H1 (cell line): ENCODE measurements at regions not wholly inside any gene's neighbourhood (a gene's known extent, or its start where the extent isn't known, plus 50 kb on each side); places are given as distances from the start of the nearest gene placed in this dataset.

ENCODE experiments used
- CTCF ChIA-PET: fragments of 300-600 bp; sonication (Branson Sonifier 250); formaldehyde crosslinking; loops from one replicate; lab custom pipeline; 2021; ENCODE audit not compliant: partially characterized antibody; lab: Charles Lee
- POLR2A ChIA-PET: fragments of 300-600 bp; sonication (Branson Sonifier 250); formaldehyde crosslinking; loops from one replicate; lab custom pipeline; 2021; ENCODE audit warnings: inconsistent platforms; ENCODE audit not compliant: partially characterized antibody; lab: Charles Lee
- DNase-seq, 2 experiments: peaks; one replicate each; pipeline versions ENCODE4 v3.0.0 to v3.0.0-alpha.2; 2010 to 2022; ENCODE audit warnings: low spot score in 2 of 2, low read depth in 1 of 2, mixed read lengths in 1 of 2
- FAIRE-seq: peaks from 2 replicates; lab custom pipeline; 2011; peaks lifted over from hg19 to GRCh38; lab: Jason Lieb, UNC
- H2AFZ ChIP-seq: 2 replicates; pipeline ENCODE4 v1.8.1; 2012; ENCODE audit warnings: low read length, inconsistent platforms
- H2AK5ac ChIP-seq: 2 replicates; pipeline ENCODE4 v1.6.1; 2013; ENCODE audit warnings: low read depth, low read length
- H2BK120ac ChIP-seq: replicated peaks from 2 replicates; pipeline ENCODE3; 2013; ENCODE audit warnings: low read depth, low read length, inconsistent platforms
- H2BK12ac ChIP-seq: 2 replicates; pipeline ENCODE4 v1.6.1; 2013; ENCODE audit warnings: low read depth, low read length
- H2BK15ac ChIP-seq: 2 replicates; pipeline ENCODE4 v1.6.1; 2013; ENCODE audit warnings: low read length
- H2BK20ac ChIP-seq: 2 replicates; pipeline ENCODE4 v1.6.1; 2013; ENCODE audit warnings: low read length
- H2BK5ac ChIP-seq: 2 replicates; pipeline ENCODE4 v1.6.1; 2013; ENCODE audit warnings: low read depth, low read length
- H3K14ac ChIP-seq: 2 replicates; pipeline ENCODE4 v1.6.1; 2013; ENCODE audit warnings: inconsistent platforms; ENCODE audit not compliant: insufficient read length
- H3K18ac ChIP-seq: 2 replicates; pipeline ENCODE4 v1.6.1; 2013; ENCODE audit warnings: low read length; ENCODE audit errors: extremely low read depth
- H3K23ac ChIP-seq: 2 replicates; pipeline ENCODE4 v1.6.1; 2013; ENCODE audit warnings: inconsistent platforms; ENCODE audit not compliant: insufficient read length
- H3K23me2 ChIP-seq: 2 replicates; pipeline ENCODE4 v1.6.1; 2013; ENCODE audit warnings: low read depth, low read length
- H3K27ac ChIP-seq: 2 replicates; pipeline ENCODE4 v1.6.1; 2011; ENCODE audit warnings: low read depth, low read length, inconsistent platforms
- H3K27me3 ChIP-seq, 4 experiments: replicated peaks in 1 of 4; 1 replicate in 1 of 4; 2 replicates in 3 of 4; pipeline versions ENCODE4 v1.6.1 to v1.8.1; 2011 to 2013; ENCODE audit warnings: low read length in 3 of 4, mild to moderate bottlenecking in 3 of 4, inconsistent platforms in 2 of 4, mixed read lengths in 2 of 4, moderate library complexity in 1 of 4; ENCODE audit not compliant: control insufficient read depth in 3 of 4, insufficient read depth in 3 of 4; ENCODE audit errors: extremely low read depth in 1 of 4
- H3K36me3 ChIP-seq, 4 experiments: 2 replicates each; pipeline versions ENCODE4 v1.6.1 to v1.8.1; 2011 to 2013; ENCODE audit warnings: mild to moderate bottlenecking in 4 of 4, low read length in 3 of 4, moderate library complexity in 2 of 4, control low read depth in 1 of 4, inconsistent platforms in 1 of 4; ENCODE audit not compliant: insufficient read depth in 4 of 4, control insufficient read depth in 2 of 4
- H3K4ac ChIP-seq: replicated peaks from 2 replicates; pipeline ENCODE3; 2013; ENCODE audit warnings: low read length, low read depth, mixed read lengths, inconsistent platforms; ENCODE audit not compliant: insufficient read length
- H3K4me1 ChIP-seq, 4 experiments: replicated peaks in 1 of 4; 1 replicate in 1 of 4; 2 replicates in 3 of 4; pipeline versions ENCODE4 v1.6.1 to v1.8.1; 2011 to 2013; ENCODE audit warnings: low read length in 3 of 4, inconsistent platforms in 2 of 4, mixed read lengths in 1 of 4; ENCODE audit not compliant: insufficient read depth in 4 of 4, control insufficient read depth in 3 of 4
- H3K4me2 ChIP-seq, 2 experiments: 2 replicates each; pipeline versions ENCODE4 v1.6.1 to v1.8.1; 2011 to 2013; ENCODE audit warnings: low read depth in 2 of 2, low read length in 2 of 2, control low read depth in 1 of 2, inconsistent platforms in 1 of 2, mild to moderate bottlenecking in 1 of 2; ENCODE audit not compliant: insufficient read depth in 1 of 2
- H3K4me3 ChIP-seq, 4 experiments: fragments of 200-600, 300-600 bp in 1 of 4; sonication (generic), shearing (Covaris generic), sonication (Bioruptor Twin) in 1 of 4; 2 replicates each; pipeline versions ENCODE4 v1.5.1 to v1.8.1; 2011 to 2016; ENCODE audit warnings: low read length in 4 of 4, low read depth in 3 of 4, control low read depth in 2 of 4, inconsistent platforms in 2 of 4, mild to moderate bottlenecking in 2 of 4, mixed read lengths in 1 of 4, moderate library complexity in 1 of 4; ENCODE audit not compliant: insufficient read depth in 2 of 4; ENCODE audit errors: extremely low read depth in 1 of 4
- H3K56ac ChIP-seq: replicated peaks from 2 replicates; pipeline ENCODE3; 2013; ENCODE audit warnings: low read depth, mild to moderate bottlenecking, mixed read lengths, low read length, inconsistent platforms; ENCODE audit not compliant: insufficient read length
- H3K79me1 ChIP-seq: 2 replicates; pipeline ENCODE4 v1.6.1; 2013; ENCODE audit warnings: low read depth, low read length, control low read depth
- H3K79me2 ChIP-seq, 2 experiments: 2 replicates each; pipeline versions ENCODE4 v1.6.1 to v1.8.1; 2012 to 2013; ENCODE audit warnings: low read length in 2 of 2, mild to moderate bottlenecking in 2 of 2, inconsistent platforms in 1 of 2; ENCODE audit not compliant: insufficient read depth in 2 of 2, control insufficient read depth in 1 of 2
- H3K9ac ChIP-seq, 4 experiments: replicated peaks in 1 of 4; 1 replicate in 1 of 4; 2 replicates in 3 of 4; pipeline versions ENCODE4 v1.6.1 to v1.8.1; 2011 to 2013; ENCODE audit warnings: low read depth in 3 of 4, low read length in 3 of 4, control low read depth in 2 of 4, mild to moderate bottlenecking in 2 of 4, moderate library complexity in 2 of 4, inconsistent platforms in 1 of 4; ENCODE audit errors: extremely low read depth in 1 of 4
- H3K9me3 ChIP-seq, 2 experiments: 2 replicates each; pipeline versions ENCODE4 v1.6.1 to v1.8.1; 2012 to 2013; ENCODE audit warnings: mild to moderate bottlenecking in 2 of 2, moderate library complexity in 2 of 2, control low read depth in 1 of 2, inconsistent platforms in 1 of 2, low read depth in 1 of 2, low read length in 1 of 2, mixed read lengths in 1 of 2; ENCODE audit not compliant: insufficient read depth in 2 of 2
- H4K20me1 ChIP-seq, 2 experiments: replicated peaks in 1 of 2; 2 replicates each; pipeline versions ENCODE3 to v1.8.1; 2011 to 2013; ENCODE audit warnings: inconsistent platforms in 2 of 2, low read length in 2 of 2, mild to moderate bottlenecking in 1 of 2; ENCODE audit not compliant: insufficient read depth in 2 of 2, control insufficient read depth in 1 of 2
- H4K5ac ChIP-seq: 2 replicates; pipeline ENCODE4 v1.6.1; 2013; ENCODE audit warnings: low read length, low read depth, mixed read lengths, inconsistent platforms; ENCODE audit not compliant: insufficient read length
- H4K8ac ChIP-seq: 2 replicates; pipeline ENCODE4 v1.8.0; 2013; ENCODE audit warnings: mild to moderate bottlenecking, moderate library complexity, low read length, inconsistent platforms; ENCODE audit not compliant: insufficient read depth; ENCODE audit errors: extremely low read depth
- H4K91ac ChIP-seq: replicated peaks from 2 replicates; pipeline ENCODE3; 2013; ENCODE audit warnings: low read length, mixed read lengths, inconsistent platforms; ENCODE audit not compliant: insufficient read length
- CBX5 ChIP-seq: fragments of 300-800, 300-1000 bp; sonication (generic); IDR thresholded peaks from 2 replicates; pipeline ENCODE4 v1.7.1; 2016; ENCODE audit warnings: antibody characterized with exemption, low read length, low read depth
- CEBPB ChIP-seq: IDR thresholded peaks from 2 replicates; pipeline ENCODE4 v1.6.1; 2012; ENCODE audit warnings: low read depth, low read length
- CHD2 ChIP-seq: IDR thresholded peaks from 2 replicates; pipeline ENCODE4 v1.6.1; 2012; ENCODE audit warnings: low read length, improper control_type of control experiment
- CREB1 ChIP-seq: IDR thresholded peaks from 2 replicates; pipeline ENCODE4 v1.6.1; 2012; ENCODE audit warnings: inconsistent platforms
- EP300 ChIP-seq, 2 experiments: IDR thresholded peaks; 1 replicate in 1 of 2; 2 replicates in 1 of 2; pipeline ENCODE4 v1.6.1; 2011 to 2012; ENCODE audit warnings: low read depth in 2 of 2, low read length in 2 of 2, mild to moderate bottlenecking in 2 of 2, borderline replicate concordance in 1 of 2, inconsistent platforms in 1 of 2, moderate library complexity in 1 of 2
- KDM4A ChIP-seq: IDR thresholded peaks from one replicate; pipeline ENCODE4 v1.7.1; 2012; ENCODE audit warnings: low read depth, mild to moderate bottlenecking, moderate library complexity, low read length, inconsistent platforms; ENCODE audit not compliant: severe bottlenecking
- NRF1 ChIP-seq: IDR thresholded peaks from 2 replicates; pipeline ENCODE4 v1.6.1; 2011; ENCODE audit warnings: mild to moderate bottlenecking, low read depth, low read length, improper control_type of control experiment
- SIN3A ChIP-seq, 2 experiments: IDR thresholded peaks in 1 of 2; conservative IDR thresholded peaks in 1 of 2; 2 replicates each; pipeline ENCODE4 v1.6.1; 2011 to 2012; ENCODE audit warnings: low read length in 2 of 2, improper control_type of control experiment in 1 of 2, low read depth in 1 of 2, mild to moderate bottlenecking in 1 of 2
- SIX5 ChIP-seq: IDR thresholded peaks from 2 replicates; pipeline ENCODE4 v1.6.1; 2011; ENCODE audit warnings: mild to moderate bottlenecking, low read depth, low read length
- SP4 ChIP-seq: IDR thresholded peaks from 2 replicates; pipeline ENCODE4 v1.6.1; 2012; ENCODE audit warnings: low read length, inconsistent platforms
- TBP ChIP-seq: IDR thresholded peaks from 2 replicates; pipeline ENCODE4 v1.6.1; 2011; ENCODE audit warnings: low read depth, low read length, improper control_type of control experiment
- WGBS, 2 experiments: shearing (Covaris generic) in 1 of 2; methylation state at CpG; one replicate each; pipeline versions ENCODE4 v1.1.6 to v1.1.7; 2013 to 2015; ENCODE audit warnings: low lambda C conversion rate in 2 of 2, mixed read lengths in 2 of 2, inconsistent platforms in 1 of 2, low coverage in 1 of 2, missing lambda C conversion rate in 1 of 2; ENCODE audit not compliant: insufficient replicate concordance in 2 of 2, insufficient coverage in 1 of 2, insufficient read length in 1 of 2; ENCODE audit errors: extremely low coverage in 1 of 2, missing lambda C conversion rate in 1 of 2; 5-methylcytosine and 5-hydroxymethylcytosine counted together
- TF ChIP-seq, protein P1 (sequence below): IDR thresholded peaks from 2 replicates; pipeline ENCODE4 v1.6.1; 2011; ENCODE audit warnings: low read length, improper control_type of control experiment

DNA sequence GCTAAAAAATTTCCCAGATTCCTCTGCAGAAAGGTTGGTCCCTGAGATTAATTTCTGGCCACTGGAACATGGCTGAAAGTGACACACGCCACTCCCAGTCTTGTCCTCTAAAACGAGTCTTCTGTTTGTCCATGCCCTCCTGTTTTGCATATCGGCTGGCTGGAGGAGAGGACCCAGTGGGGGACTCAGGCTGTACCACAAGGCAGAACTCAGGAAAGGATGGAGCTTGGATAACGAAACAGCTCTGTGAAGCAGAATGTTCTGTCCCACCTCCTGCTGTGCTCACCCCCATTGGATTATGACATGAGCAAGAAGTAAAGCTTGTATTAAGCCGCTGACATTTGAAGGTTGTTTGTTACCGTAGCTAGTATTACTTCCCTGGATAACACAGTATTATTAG lies 856.2 kb downstream of the BCL11B start:
- Histone ChIP-seq H2BK12ac (no peak overlapping the region), H3K27me3 (no peaks in the 10 kb centered on the region), H3K23ac (no peak overlapping the region), H3K23me2 (no peaks in the 10 kb centered on the region), H3K79me2 (no peaks in the 10 kb centered on the region), H3K9ac (no peak overlapping the region), H3K9me3 (no peaks in the 10 kb centered on the region), H2BK15ac (no peak overlapping the region), H3K79me1 (no peaks in the 10 kb centered on the region), H3K56ac (no peak overlapping the region), H3K36me3 (no peaks in the 10 kb centered on the region), H3K18ac (no peak overlapping the region), H3K27ac (no peak overlapping the region), H2AFZ (no peak overlapping the region), H4K20me1 (no peaks in the 10 kb centered on the region), H3K14ac (no peak overlapping the region), H3K4me2 (no peak overlapping the region), H2BK120ac (no peak overlapping the region), H3K4ac (no peak overlapping the region), H3K4me3 (no peak overlapping the region), H4K8ac (no peak overlapping the region), H3K4me1 (no peaks in the 10 kb centered on the region), H2BK5ac (no peak overlapping the region), H2AK5ac (no peak overlapping the region), H4K5ac (no peak overlapping the region), H4K91ac (no peak overlapping the region), H2BK20ac (no peak overlapping the region)
- ChIA-PET POLR2A (no interaction called here), CTCF (interaction anchor here (1.0 kb wide), 1 partner anchor 11 kb away, joined by 4 read pairs; no protein-coding TSS in a partner anchor)
- FAIRE-seq (no peak), DNase-seq (no peak)
- TF ChIP-seq SP4 (no peak), NRF1 (no peak), SIN3A (conservative IDR thresholded peaks at IDR 0.05 in 1 of 2, IDR thresholded peaks at IDR 0.05 in 1 of 2; ENCODE audit: low read depth in 1 of 2, low read length in 2 of 2) (no peak), CHD2 (no peak), CREB1 (no peak), TBP (no peak), CBX5 (no peak), CEBPB (no peak), EP300 (IDR thresholded peaks at IDR 0.05; ENCODE audit: borderline replicate concordance in 1 of 2, low read depth in 2 of 2, low read length in 2 of 2) (no peak), KDM4A (no peak), SIX5 (no peak)
- TF ChIP-seq, protein P1, sequence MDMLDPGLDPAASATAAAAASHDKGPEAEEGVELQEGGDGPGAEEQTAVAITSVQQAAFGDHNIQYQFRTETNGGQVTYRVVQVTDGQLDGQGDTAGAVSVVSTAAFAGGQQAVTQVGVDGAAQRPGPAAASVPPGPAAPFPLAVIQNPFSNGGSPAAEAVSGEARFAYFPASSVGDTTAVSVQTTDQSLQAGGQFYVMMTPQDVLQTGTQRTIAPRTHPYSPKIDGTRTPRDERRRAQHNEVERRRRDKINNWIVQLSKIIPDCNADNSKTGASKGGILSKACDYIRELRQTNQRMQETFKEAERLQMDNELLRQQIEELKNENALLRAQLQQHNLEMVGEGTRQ, result no peak
- WGBS, 2 experiments, result 93% methylated on average over 6 of the region's 6 CpGs; no CpG with 5 or more reads in 1 of the 2 experiments
